H1 (cell line): ENCODE measurements at regions not wholly inside any gene's neighbourhood (a gene's known extent, or its start where the extent isn't known, plus 50 kb on each side); places are given as distances from the start of the nearest gene placed in this dataset.

Source experiments
- BRCA1 ChIP-seq: IDR thresholded peaks from 2 replicates; pipeline ENCODE4 v1.6.1; 2012; ENCODE audit warnings: low read depth, low read length, improper control_type of control experiment
- EGR1 ChIP-seq: IDR thresholded peaks from 2 replicates; pipeline ENCODE4 v1.6.1; 2011; ENCODE audit warnings: low read depth, low read length, borderline replicate concordance
- EZH2 ChIP-seq: fragments of 200-600 bp; sonication (generic); IDR thresholded peaks from 2 replicates; pipeline ENCODE4 v1.7.1; 2012; ENCODE audit warnings: low read depth, mild to moderate bottlenecking, moderate library complexity, low read length, inconsistent platforms; ENCODE audit not compliant: severe bottlenecking
- HDAC2 ChIP-seq, 2 experiments: fragments of 300-600 bp in 1 of 2; sonication (generic) in 1 of 2; IDR thresholded peaks; 2 replicates each; pipeline ENCODE4 v1.6.1; 2011 to 2012; ENCODE audit warnings: low read depth in 2 of 2, low read length in 2 of 2, mild to moderate bottlenecking in 2 of 2, moderate library complexity in 2 of 2, borderline replicate concordance in 1 of 2, inconsistent platforms in 1 of 2
- HDAC6 ChIP-seq: IDR thresholded peaks from one replicate; pipeline ENCODE4 v1.7.1; 2012; ENCODE audit warnings: low read depth, mild to moderate bottlenecking, inconsistent platforms, low read length, moderate library complexity
- NRF1 ChIP-seq: IDR thresholded peaks from 2 replicates; pipeline ENCODE4 v1.6.1; 2011; ENCODE audit warnings: mild to moderate bottlenecking, low read depth, low read length, improper control_type of control experiment
- POLR2A ChIP-seq, 2 experiments: IDR thresholded peaks; 1 replicate in 1 of 2; 2 replicates in 1 of 2; pipeline ENCODE4 v1.6.1; 2011; ENCODE audit warnings: low read depth in 2 of 2, low read length in 2 of 2, mild to moderate bottlenecking in 2 of 2; ENCODE audit errors: control extremely low read depth in 1 of 2
- POLR2AphosphoS5 ChIP-seq: IDR thresholded peaks from 2 replicates; pipeline ENCODE4 v1.6.1; 2011; ENCODE audit warnings: low read depth, low read length
- RAD21 ChIP-seq, 2 experiments: IDR thresholded peaks in 1 of 2; conservative IDR thresholded peaks in 1 of 2; 2 replicates each; pipeline ENCODE4 v1.6.1; 2011; ENCODE audit warnings: low read depth in 2 of 2, low read length in 2 of 2, improper control_type of control experiment in 1 of 2, inconsistent platforms in 1 of 2, mild to moderate bottlenecking in 1 of 2, moderate library complexity in 1 of 2
- SAP30 ChIP-seq: fragments of 300-600 bp; sonication (generic); IDR thresholded peaks from 2 replicates; pipeline ENCODE4 v1.7.1; 2012; ENCODE audit warnings: low read length, moderate library complexity, mild to moderate bottlenecking, inconsistent platforms; ENCODE audit not compliant: insufficient read depth, insufficient replicate concordance
- SIN3A ChIP-seq, 2 experiments: IDR thresholded peaks in 1 of 2; conservative IDR thresholded peaks in 1 of 2; 2 replicates each; pipeline ENCODE4 v1.6.1; 2011 to 2012; ENCODE audit warnings: low read length in 2 of 2, improper control_type of control experiment in 1 of 2, low read depth in 1 of 2, mild to moderate bottlenecking in 1 of 2
- SRF ChIP-seq: IDR thresholded peaks from 2 replicates; pipeline ENCODE4 v1.6.1; 2011; ENCODE audit warnings: mild to moderate bottlenecking, low read depth, low read length, moderate library complexity
- TEAD4 ChIP-seq: IDR thresholded peaks from 2 replicates; pipeline ENCODE4 v1.6.1; 2012; ENCODE audit warnings: low read depth, low read length, inconsistent platforms, mixed read lengths
- TF ChIP-seq, protein P1 (sequence below), 3 experiments: IDR thresholded peaks; 1 replicate in 2 of 3; 2 replicates in 1 of 3; pipeline versions ENCODE4 v1.5.1 to v1.6.1; 2011; ENCODE audit warnings: low read length in 3 of 3, mild to moderate bottlenecking in 3 of 3, inconsistent platforms in 2 of 3, low read depth in 1 of 3, moderate library complexity in 1 of 3; ENCODE audit not compliant: insufficient read depth in 1 of 3; ENCODE audit errors: control extremely low read depth in 1 of 3

DNA sequence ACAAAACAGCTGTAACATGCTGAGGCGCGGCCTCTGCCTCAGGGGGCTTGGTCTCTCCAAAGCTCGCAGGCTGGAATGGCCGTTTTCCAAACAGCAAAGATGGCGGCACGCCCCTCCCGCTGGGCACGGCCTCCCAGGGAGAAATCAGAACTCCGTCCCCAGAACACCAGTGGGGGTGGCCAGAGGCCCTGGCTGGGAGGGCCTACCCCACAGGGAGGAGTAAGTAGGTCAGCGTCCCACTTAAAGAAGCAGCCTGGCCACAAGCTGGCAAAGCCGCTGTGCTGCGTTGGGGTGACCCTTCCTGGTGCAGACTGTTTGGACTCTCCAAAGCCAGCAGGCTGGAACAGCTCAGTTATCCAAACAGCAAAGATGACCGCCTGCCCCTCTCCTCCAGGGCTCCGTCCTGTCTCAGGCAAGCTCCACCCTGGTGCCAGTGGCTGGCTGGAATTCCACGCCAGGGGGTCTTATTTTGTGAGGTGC is 862.8 kb downstream of the TRIML1 start:
- TF ChIP-seq, protein P1, sequence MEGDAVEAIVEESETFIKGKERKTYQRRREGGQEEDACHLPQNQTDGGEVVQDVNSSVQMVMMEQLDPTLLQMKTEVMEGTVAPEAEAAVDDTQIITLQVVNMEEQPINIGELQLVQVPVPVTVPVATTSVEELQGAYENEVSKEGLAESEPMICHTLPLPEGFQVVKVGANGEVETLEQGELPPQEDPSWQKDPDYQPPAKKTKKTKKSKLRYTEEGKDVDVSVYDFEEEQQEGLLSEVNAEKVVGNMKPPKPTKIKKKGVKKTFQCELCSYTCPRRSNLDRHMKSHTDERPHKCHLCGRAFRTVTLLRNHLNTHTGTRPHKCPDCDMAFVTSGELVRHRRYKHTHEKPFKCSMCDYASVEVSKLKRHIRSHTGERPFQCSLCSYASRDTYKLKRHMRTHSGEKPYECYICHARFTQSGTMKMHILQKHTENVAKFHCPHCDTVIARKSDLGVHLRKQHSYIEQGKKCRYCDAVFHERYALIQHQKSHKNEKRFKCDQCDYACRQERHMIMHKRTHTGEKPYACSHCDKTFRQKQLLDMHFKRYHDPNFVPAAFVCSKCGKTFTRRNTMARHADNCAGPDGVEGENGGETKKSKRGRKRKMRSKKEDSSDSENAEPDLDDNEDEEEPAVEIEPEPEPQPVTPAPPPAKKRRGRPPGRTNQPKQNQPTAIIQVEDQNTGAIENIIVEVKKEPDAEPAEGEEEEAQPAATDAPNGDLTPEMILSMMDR (IDR thresholded peaks at IDR 0.05; ENCODE audit: control extremely low read depth in 1 of 3, insufficient read depth in 1 of 3, low read depth in 1 of 3, low read length in 3 of 3), result no peak
- TF ChIP-seq POLR2A (IDR thresholded peaks at IDR 0.05; ENCODE audit: control extremely low read depth in 1 of 2, low read depth in 2 of 2, low read length in 2 of 2), result no peak
- no peak for TF ChIP-seq RAD21 (IDR thresholded peaks at IDR 0.05 in 1 of 2, conservative IDR thresholded peaks at IDR 0.05 in 1 of 2; ENCODE audit: low read depth in 2 of 2, low read length in 2 of 2)
- no peak for TF ChIP-seq NRF1
- no peak for TF ChIP-seq SIN3A (conservative IDR thresholded peaks at IDR 0.05 in 1 of 2, IDR thresholded peaks at IDR 0.05 in 1 of 2; ENCODE audit: low read depth in 1 of 2, low read length in 2 of 2)
- TF ChIP-seq EGR1, result no peak
- no peak for TF ChIP-seq TEAD4
- no peak for TF ChIP-seq SRF
- TF ChIP-seq HDAC6, result no peak
- TF ChIP-seq HDAC2 (IDR thresholded peaks at IDR 0.05; ENCODE audit: borderline replicate concordance in 1 of 2, low read depth in 2 of 2, low read length in 2 of 2), result no peak
- TF ChIP-seq SAP30, result no peak
- TF ChIP-seq POLR2AphosphoS5, result no peak
- TF ChIP-seq BRCA1, result no peak
- TF ChIP-seq EZH2, result no peak
